Effector CD8-positive, alpha-beta T cell (primary cell): ENCODE measurements at regions not wholly inside any gene's neighbourhood (a gene's known extent, or its start where the extent isn't known, plus 50 kb on each side); places are given as distances from the start of the nearest gene placed in this dataset.

Experiments used
- DNase-seq: peaks from one replicate; lab custom pipeline; 2025; lab: John Stamatoyannopoulos, UW

- DNase-seq: no peak
Observed at GRCh38 chr14:98937021-98937420, 335.0 kb downstream of the BCL11B start.

GRCh38 chr14:98937712-98938505 lies 334.1 kb downstream of the BCL11B start:
- DNase-seq: no peak

- no peak for DNase-seq
Observed at GRCh38 chr14:98940693-98941437, 331.1 kb downstream of the BCL11B start.

- DNase-seq: no peak
Observed at GRCh38 chr14:98941481-98941880, 330.5 kb downstream of the BCL11B start.

- no peak for DNase-seq
Observed at GRCh38 chr14:98943907-98944306, 328.1 kb downstream of the BCL11B start.

GRCh38 chr14:98944989-98945388 lies 327.0 kb downstream of the BCL11B start:
- no peak for DNase-seq

GRCh38 chr14:98945611-98946570 lies 326.1 kb downstream of the BCL11B start:
- no peak for DNase-seq

GRCh38 chr14:98946940-98947339 lies 325.1 kb downstream of the BCL11B start:
- no peak for DNase-seq

GRCh38 chr14:98947911-98948595 lies 323.9 kb downstream of the BCL11B start:
- DNase-seq: no peak

- no peak for DNase-seq
Observed at GRCh38 chr14:98949051-98949450, 322.9 kb downstream of the BCL11B start.

- no peak for DNase-seq
Observed at GRCh38 chr14:98949481-98950135, 322.4 kb downstream of the BCL11B start.

- DNase-seq: no peak
Observed at GRCh38 chr14:98950353-98950895, 321.6 kb downstream of the BCL11B start.

- no peak for DNase-seq
Observed at GRCh38 chr14:98951031-98951430, 321.0 kb downstream of the BCL11B start.

GRCh38 chr14:98951521-98952152 lies 320.4 kb downstream of the BCL11B start:
- DNase-seq: no peak

- DNase-seq: no peak
Observed at GRCh38 chr14:98952593-98953350, 319.2 kb downstream of the BCL11B start.

GRCh38 chr14:98953551-98954348 lies 318.2 kb downstream of the BCL11B start:
- no peak for DNase-seq

- DNase-seq: no peak
Observed at GRCh38 chr14:98954349-98955000, 317.5 kb downstream of the BCL11B start.
